ENCODE measurements at regions not wholly inside any gene's neighbourhood (a gene's known extent, or its start where the extent isn't known, plus 50 kb on each side); places are given as distances from the start of the nearest gene placed in this dataset.

GRCh38 chr6:143605906-143606521 lies 71.8 kb upstream of the PHACTR2 start:
- TF ChIP-seq CTCF (IDR thresholded peaks at IDR 0.05) (no peak), POLR2A (IDR thresholded peaks at IDR 0.05) (no peak)
